SK-N-SH (cell line): ENCODE measurements at regions not wholly inside any gene's neighbourhood (a gene's known extent, or its start where the extent isn't known, plus 50 kb on each side); places are given as distances from the start of the nearest gene placed in this dataset.

ENCODE experiments used
- CTCF ChIA-PET: fragments of 300-600, 350-600 bp; formaldehyde crosslinking; extraction: SDS; loops from one replicate; lab custom pipeline; 2021; lab: Yijun Ruan, JAX
- POLR2A ChIA-PET: fragments of 350-600 bp; sonication (Branson Sonifier 250); formaldehyde crosslinking; extraction: SDS; loops from one replicate; lab custom pipeline; 2020; ENCODE audit warnings: antibody characterized with exemption, inconsistent platforms; lab: Yijun Ruan, JAX
- DNase-seq: peaks from one replicate; pipeline ENCODE4 v3.0.0; 2012
- H2AFZ ChIP-seq: fragments of 200-600 bp; sonication (generic); 2 replicates; pipeline ENCODE4 v1.8.1; 2016; ENCODE audit warnings: antibody characterized with exemption, mild to moderate bottlenecking, low read depth
- H3F3A ChIP-seq: fragments of 200-600 bp; sonication (generic); replicated peaks from 2 replicates; pipeline ENCODE3; 2016; ENCODE audit warnings: antibody characterized with exemption, mild to moderate bottlenecking; ENCODE audit not compliant: insufficient read depth
- H3K27ac ChIP-seq, 2 experiments: fragments of 200-500 bp in 1 of 2; fragments of 200-600 bp in 1 of 2; sonication (Bioruptor generic) in 1 of 2; sonication (generic), shearing (Covaris generic) in 1 of 2; 2 replicates each; pipeline versions ENCODE4 v1.5.1 to v1.6.1; 2014 to 2016; ENCODE audit warnings: low read depth in 2 of 2, inconsistent platforms in 1 of 2, low read length in 1 of 2, mild to moderate bottlenecking in 1 of 2, mixed read lengths in 1 of 2
- H3K27me3 ChIP-seq: fragments of 200-600 bp; sonication (generic), shearing (Covaris generic); 2 replicates; pipeline ENCODE4 v1.6.1; 2016; ENCODE audit warnings: mixed run types; ENCODE audit not compliant: insufficient read depth
- H3K36me3 ChIP-seq, 2 experiments: fragments of 200-500 bp in 1 of 2; fragments of 200-600 bp in 1 of 2; sonication (Bioruptor generic) in 1 of 2; sonication (generic) in 1 of 2; replicated peaks in 1 of 2; 2 replicates each; pipeline versions ENCODE3 to v1.5.1; 2014 to 2016; ENCODE audit warnings: low read length in 1 of 2, mild to moderate bottlenecking in 1 of 2; ENCODE audit not compliant: insufficient read depth in 2 of 2, control insufficient read depth in 1 of 2
- H3K4me1 ChIP-seq, 2 experiments: fragments of 200-500 bp in 1 of 2; fragments of 200-600 bp in 1 of 2; sonication (Bioruptor generic) in 1 of 2; sonication (generic), shearing (Covaris generic) in 1 of 2; 2 replicates each; pipeline versions ENCODE4 v1.5.1 to v1.6.1; 2014 to 2016; ENCODE audit warnings: low read depth in 1 of 2, low read length in 1 of 2, mixed run types in 1 of 2; ENCODE audit not compliant: insufficient read depth in 2 of 2, control insufficient read depth in 1 of 2
- H3K4me2 ChIP-seq: fragments of 200-600 bp; sonication (generic), shearing (Covaris generic); 2 replicates; pipeline ENCODE4 v1.6.1; 2017; ENCODE audit warnings: mixed run types
- H3K4me3 ChIP-seq, 2 experiments: fragments of 200-500 bp in 1 of 2; fragments of 200-600 bp in 1 of 2; sonication (Bioruptor generic) in 1 of 2; sonication (generic), shearing (Covaris generic) in 1 of 2; 2 replicates each; pipeline versions ENCODE4 v1.5.1 to v1.8.1; 2014 to 2016; ENCODE audit warnings: low read depth in 2 of 2, inconsistent platforms in 1 of 2, low read length in 1 of 2, mild to moderate bottlenecking in 1 of 2, mixed read lengths in 1 of 2, moderate library complexity in 1 of 2
- H3K79me2 ChIP-seq: fragments of 200-600 bp; sonication (generic); 2 replicates; pipeline ENCODE4 v1.8.1; 2017; ENCODE audit warnings: mild to moderate bottlenecking; ENCODE audit not compliant: insufficient read depth
- H3K9ac ChIP-seq: fragments of 200-600 bp; sonication (generic); 2 replicates; pipeline ENCODE4 v1.6.1; 2017; ENCODE audit warnings: mixed run types
- H3K9me2 ChIP-seq: fragments of 200-600 bp; sonication (generic); 2 replicates; pipeline ENCODE4 v1.6.1; 2017; ENCODE audit warnings: mixed run types
- H3K9me3 ChIP-seq: fragments of 200-600 bp; sonication (generic); 2 replicates; pipeline ENCODE4 v1.6.1; 2017; ENCODE audit warnings: mixed run types, mild to moderate bottlenecking, moderate library complexity
- H4K20me1 ChIP-seq: fragments of 200-600 bp; sonication (generic); 2 replicates; pipeline ENCODE4 v1.6.1; 2017; ENCODE audit warnings: mild to moderate bottlenecking, mixed run types; ENCODE audit not compliant: insufficient read depth
- FOSL2 ChIP-seq: IDR thresholded peaks from 2 replicates; pipeline ENCODE4 v1.4.0; 2012; ENCODE audit warnings: low read depth, mild to moderate bottlenecking, moderate library complexity, borderline replicate concordance
- FOXJ3 ChIP-seq: sonication (generic); formaldehyde crosslinking; IDR thresholded peaks from 2 replicates; pipeline ENCODE4 v1.5.1; 2020; ENCODE audit warnings: mild to moderate bottlenecking, missing genetic modification reagents
- GABPA ChIP-seq: IDR thresholded peaks from 2 replicates; pipeline ENCODE4 v1.4.0; 2012; ENCODE audit warnings: low read depth, mild to moderate bottlenecking
- GATA2 ChIP-seq: sonication (generic); formaldehyde crosslinking; IDR thresholded peaks from 2 replicates; pipeline ENCODE4 v1.5.0; 2020; ENCODE audit warnings: mild to moderate bottlenecking, missing genetic modification reagents
- JUND ChIP-seq: IDR thresholded peaks from 2 replicates; pipeline ENCODE4 v1.4.0; 2012
- MAX ChIP-seq: IDR thresholded peaks from 2 replicates; pipeline ENCODE4 v1.4.0; 2012; ENCODE audit warnings: low read depth
- MEF2A ChIP-seq: IDR thresholded peaks from 2 replicates; pipeline ENCODE4 v1.4.0; 2012; ENCODE audit warnings: low read depth, borderline replicate concordance
- MXI1 ChIP-seq: IDR thresholded peaks from 2 replicates; pipeline ENCODE4 v1.6.1; 2012; ENCODE audit warnings: mild to moderate bottlenecking, low read depth, low read length, improper control_type of control experiment
- RCOR1 ChIP-seq: fragments of 150-350 bp; IDR thresholded peaks from 2 replicates; pipeline ENCODE4 v1.6.1; 2017; ENCODE audit warnings: antibody characterized with exemption, low read length
- REST ChIP-seq: IDR thresholded peaks from 2 replicates; pipeline ENCODE4 v1.6.1; 2012; ENCODE audit warnings: mild to moderate bottlenecking, low read depth, low read length, moderate library complexity
- RXRA ChIP-seq: IDR thresholded peaks from 2 replicates; pipeline ENCODE4 v1.4.0; 2012; ENCODE audit warnings: low read depth, mild to moderate bottlenecking, borderline replicate concordance
- SMC3 ChIP-seq: IDR thresholded peaks from 2 replicates; pipeline ENCODE4 v1.6.1; 2012; ENCODE audit warnings: low read depth, low read length, improper control_type of control experiment
- TCF12 ChIP-seq: IDR thresholded peaks from 2 replicates; pipeline ENCODE4 v1.4.0; 2012
- USF1 ChIP-seq: IDR thresholded peaks from 2 replicates; pipeline ENCODE4 v1.4.0; 2012; ENCODE audit warnings: low read depth, borderline replicate concordance
- YY1 ChIP-seq: IDR thresholded peaks from 2 replicates; pipeline ENCODE4 v1.4.0; 2012; ENCODE audit warnings: low read depth, mild to moderate bottlenecking
- ZBTB33 ChIP-seq: IDR thresholded peaks from 2 replicates; pipeline ENCODE4 v1.4.0; 2012; ENCODE audit warnings: low read depth, borderline replicate concordance
- WGBS: methylation state at CpG from one replicate; pipeline ENCODE4 v1.1.6; 2017; ENCODE audit warnings: low lambda C conversion rate; 5-methylcytosine and 5-hydroxymethylcytosine counted together

- H4K20me1 ChIP-seq, result no peaks in the 10 kb centered on the region
- H2AFZ ChIP-seq, result no peak overlapping the region
- H3K4me1 ChIP-seq, result peaks cover 0 to 5% of the 10 kb centered on the region in 2 experiments; a peak in 1 of 4 replicates
- H3K9me2 ChIP-seq, result no peaks in the 10 kb centered on the region
- H3F3A ChIP-seq, result no peaks in the 10 kb centered on the region
- TF ChIP-seq USF1, result no peak
- TF ChIP-seq FOXJ3, result no peak
- TF ChIP-seq REST, result no peak
- TF ChIP-seq RCOR1, result no peak
- TF ChIP-seq MXI1, result no peak
- TF ChIP-seq FOSL2, result no peak
- TF ChIP-seq RXRA, result no peak
- TF ChIP-seq YY1, result no peak
- no peak for TF ChIP-seq SMC3
- no peak for TF ChIP-seq GATA2 (CRISPR knock-in tag)
- TF ChIP-seq ZBTB33, result no peak
- no peak for TF ChIP-seq GABPA
- no peak for TF ChIP-seq MEF2A
- no peak for TF ChIP-seq JUND
- no peak for TF ChIP-seq TCF12
- TF ChIP-seq MAX, result no peak
- H3K27me3 ChIP-seq, result no peaks in the 10 kb centered on the region
- CTCF ChIA-PET, result no interaction called here
- no peaks in the 10 kb centered on the region for H3K9me3 ChIP-seq
- no peak overlapping the region for H3K4me2 ChIP-seq
- no peaks in the 10 kb centered on the region for H3K79me2 ChIP-seq
- no peak overlapping the region for H3K4me3 ChIP-seq
- H3K9ac ChIP-seq, result no peak overlapping the region
- POLR2A ChIA-PET, result no interaction called here
- DNase-seq, result no peak
- H3K27ac ChIP-seq, result no peak overlapping the region
- WGBS, result under 1% methylated on average over 8 of the region's 8 CpGs
- H3K36me3 ChIP-seq, result no peaks in the 10 kb centered on the region
These were observed 552.3 kb downstream of the TOX3 start for GRCh38 chr16:51994597-51994996.
